A673 (cell line): ENCODE measurements at regions not wholly inside any gene's neighbourhood (a gene's known extent, or its start where the extent isn't known, plus 50 kb on each side); places are given as distances from the start of the nearest gene placed in this dataset.

Source experiments
- BruUV-seq: library from RNA; stranded (reverse); fragments of 400-500 nt; replicated peaks from 2 replicates; lab custom pipeline; 2021; lab: Mats Ljungman, UMichigan
- CTCF ChIA-PET: fragments of 300-600 bp; sonication (Branson Sonifier 250); formaldehyde crosslinking; loops from one replicate; lab custom pipeline; 2022; ENCODE audit warnings: antibody characterized with exemption; lab: Charles Lee
- POLR2A ChIA-PET: fragments of 300-600 bp; sonication (Branson Sonifier 250); formaldehyde crosslinking; loops from one replicate; lab custom pipeline; 2022; ENCODE audit warnings: antibody characterized with exemption; ENCODE audit not compliant: low non-redundant PET; lab: Charles Lee
- DNase-seq: peaks from one replicate; pipeline ENCODE4 v3.0.0-alpha.2; 2015; ENCODE audit warnings: low spot score
- H3K27ac ChIP-seq: fragments of 200-600 bp; sonication (generic); 2 replicates; pipeline ENCODE4 v1.5.1; 2016; ENCODE audit warnings: mixed run types, low read depth, mild to moderate bottlenecking, mixed read lengths, antibody characterized with exemption, low read length; ENCODE audit not compliant: poor library complexity, severe bottlenecking
- H3K27me3 ChIP-seq: fragments of 200-600 bp; sonication (generic); replicated peaks from 2 replicates; pipeline ENCODE4 v1.6.1; 2017; ENCODE audit warnings: mixed run types, low read depth, mild to moderate bottlenecking, mixed read lengths, antibody characterized with exemption, low read length; ENCODE audit not compliant: insufficient read depth, poor library complexity
- H3K36me3 ChIP-seq: fragments of 200-600 bp; sonication (generic); 2 replicates; pipeline ENCODE4 v1.6.1; 2016; ENCODE audit warnings: mixed run types, mild to moderate bottlenecking, mixed read lengths, antibody characterized with exemption, low read length; ENCODE audit not compliant: insufficient read depth, poor library complexity, severe bottlenecking
- H3K4me1 ChIP-seq: fragments of 200-600 bp; sonication (generic); 2 replicates; pipeline ENCODE4 v1.6.1; 2017; ENCODE audit warnings: mixed run types, mild to moderate bottlenecking, mixed read lengths, antibody characterized with exemption, low read length; ENCODE audit not compliant: insufficient read depth, poor library complexity, severe bottlenecking
- H3K4me3 ChIP-seq: fragments of 200-600 bp; sonication (generic); 2 replicates; pipeline ENCODE4 v1.5.1; 2016; ENCODE audit warnings: low read depth, mixed run types, mild to moderate bottlenecking, mixed read lengths, low read length; ENCODE audit not compliant: poor library complexity, severe bottlenecking
- H3K9me3 ChIP-seq: fragments of 200-600 bp; sonication (generic); 2 replicates; pipeline ENCODE4 v1.6.1; 2016; ENCODE audit warnings: mixed run types, low read depth, mild to moderate bottlenecking, mixed read lengths, antibody characterized with exemption, low read length; ENCODE audit not compliant: poor library complexity, severe bottlenecking
- CTCF ChIP-seq: fragments of 300-800, 200-600 bp; sonication (generic); conservative IDR thresholded peaks from 2 replicates; pipeline ENCODE4 v1.5.1; 2017; ENCODE audit warnings: low read depth, mild to moderate bottlenecking, antibody characterized with exemption, low read length, moderate library complexity, mixed read lengths
- EZH2 ChIP-seq: fragments of 200-600 bp; sonication (generic); IDR thresholded peaks from 2 replicates; pipeline ENCODE4 v1.6.1; 2017; ENCODE audit warnings: borderline replicate concordance, low read depth, mild to moderate bottlenecking, mixed read lengths, antibody characterized with exemption, low read length; ENCODE audit not compliant: poor library complexity, severe bottlenecking
- intact Hi-C: fragments of 100-400 bp; cut with micrococcal nuclease; formaldehyde crosslinking; loops from one replicate; pipeline ENCODE4 v1.10.0; 2022; ENCODE audit not compliant: unreplicated experiment

DNA sequence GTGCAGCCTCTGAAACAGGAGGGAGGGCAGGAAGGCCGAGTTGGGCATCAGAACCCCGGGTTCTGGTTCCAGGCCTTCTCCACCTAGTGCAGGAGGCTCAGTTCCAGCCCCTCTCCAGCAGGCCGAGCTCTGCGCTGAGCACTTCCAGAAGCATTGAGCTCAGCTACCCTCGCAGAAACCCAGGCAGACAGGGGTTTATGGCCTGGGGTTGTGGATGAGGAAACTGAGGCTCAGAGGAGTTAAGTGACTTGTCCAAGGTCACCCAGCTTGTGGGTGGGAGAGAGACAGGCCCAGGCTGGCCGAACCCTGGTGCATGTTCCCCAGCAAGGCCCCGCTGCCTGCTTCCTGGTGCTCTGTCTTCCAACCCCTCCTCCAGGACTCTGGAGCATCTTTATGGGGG is 348.9 kb downstream of the PTPRU start:
- CTCF ChIA-PET: no interaction called here
- Histone ChIP-seq H3K36me3 (no peaks in the 10 kb centered on the region), H3K27me3 (peaks cover 34% of the 10 kb centered on the region), H3K4me1 (no peaks in the 10 kb centered on the region), H3K4me3 (no peak overlapping the region), H3K27ac (no peak overlapping the region), H3K9me3 (no peaks in the 10 kb centered on the region)
- TF ChIP-seq EZH2: no peak
- no peak for TF ChIP-seq CTCF
- BruUV-seq: no TSS peak
- POLR2A ChIA-PET: no interaction called here
- intact Hi-C loops: no loop called here
- DNase-seq: no peak

- no TSS peak for BruUV-seq
- ChIA-PET CTCF (no interaction called here), POLR2A (no interaction called here)
- no peak overlapping the region for H3K4me3 ChIP-seq
- TF ChIP-seq EZH2 (no peak), CTCF (no peak)
- H3K36me3 ChIP-seq: no peaks in the 10 kb centered on the region
- H3K4me1 ChIP-seq: no peaks in the 10 kb centered on the region
- no peaks in the 10 kb centered on the region for H3K9me3 ChIP-seq
- intact Hi-C loops: no loop called here
- H3K27ac ChIP-seq: no peak overlapping the region
- DNase-seq: no peak
- H3K27me3 ChIP-seq: peaks cover 34% of the 10 kb centered on the region
These were observed 348.5 kb downstream of the PTPRU start for GRCh38 chr1:29584776-29585175.

- Histone ChIP-seq H3K36me3 (no peaks in the 10 kb centered on the region), H3K4me3 (no peak overlapping the region), H3K27ac (no peak overlapping the region), H3K4me1 (no peaks in the 10 kb centered on the region), H3K27me3 (peaks cover 34% of the 10 kb centered on the region), H3K9me3 (no peaks in the 10 kb centered on the region)
- no peak for DNase-seq
- no TSS peak for BruUV-seq
- intact Hi-C loops: no loop called here
- POLR2A ChIA-PET: no interaction called here
- CTCF ChIA-PET: no interaction called here
- TF ChIP-seq EZH2: no peak
- TF ChIP-seq CTCF: no peak
These were observed 348.0 kb downstream of the PTPRU start for GRCh38 chr1:29584362-29584761.
